HG02571 (cell line): ENCODE measurements at regions not wholly inside any gene's neighbourhood (a gene's known extent, or its start where the extent isn't known, plus 50 kb on each side); places are given as distances from the start of the nearest gene placed in this dataset.

Experiments used
- ATAC-seq: cut with Tn5 transposase; IDR thresholded peaks from one replicate; pipeline ENCODE4 v1.9.1; 2021; ENCODE audit warnings: mild to moderate bottlenecking, moderate library complexity; ENCODE audit not compliant: unreplicated experiment

- ATAC-seq: no peak
These were observed 2003.0 kb upstream of the LRRTM1 start for GRCh38 chr2:82307511-82307910.

GRCh38 chr2:82301506-82301905 is 1997.0 kb upstream of the LRRTM1 start:
- ATAC-seq: no peak

DNA sequence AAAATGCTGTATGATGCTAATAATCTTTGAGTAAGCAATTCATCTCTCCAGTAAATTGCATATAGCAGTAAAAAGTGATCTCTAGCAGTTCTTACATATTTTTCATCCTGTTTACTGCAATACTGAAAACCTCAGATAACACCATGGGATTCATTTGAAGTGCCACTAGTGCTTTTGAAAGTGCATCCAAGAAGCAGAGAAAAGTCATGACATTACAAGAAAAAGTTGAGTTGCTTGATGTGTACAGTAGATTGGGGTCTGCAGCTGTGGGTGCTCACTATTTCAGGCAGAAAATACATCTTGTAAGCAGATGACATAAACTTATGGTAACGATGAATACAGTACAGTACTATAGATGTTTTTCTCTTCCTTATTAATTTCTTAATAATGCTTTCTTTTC is 1984.9 kb upstream of the LRRTM1 start:
- ATAC-seq: no peak

DNA sequence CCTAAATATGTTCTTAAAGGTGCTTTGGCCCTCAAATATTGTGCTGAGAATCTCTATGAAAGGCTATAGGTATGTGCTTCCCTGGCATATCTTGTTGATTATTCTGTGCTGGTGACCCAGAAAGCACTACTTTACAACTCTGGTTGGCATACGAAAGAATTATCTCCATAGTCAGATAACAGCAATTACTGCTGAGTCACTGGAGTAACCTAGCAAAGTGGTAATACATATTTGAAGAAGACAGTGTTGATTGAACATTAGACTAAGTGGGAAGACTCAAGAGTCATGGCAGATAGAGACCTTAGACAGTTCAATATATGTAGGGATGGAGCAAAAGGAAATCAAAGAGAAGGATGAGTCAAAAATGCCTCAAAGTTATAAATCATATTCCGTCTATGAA is 1978.5 kb upstream of the LRRTM1 start:
- ATAC-seq: no peak

DNA sequence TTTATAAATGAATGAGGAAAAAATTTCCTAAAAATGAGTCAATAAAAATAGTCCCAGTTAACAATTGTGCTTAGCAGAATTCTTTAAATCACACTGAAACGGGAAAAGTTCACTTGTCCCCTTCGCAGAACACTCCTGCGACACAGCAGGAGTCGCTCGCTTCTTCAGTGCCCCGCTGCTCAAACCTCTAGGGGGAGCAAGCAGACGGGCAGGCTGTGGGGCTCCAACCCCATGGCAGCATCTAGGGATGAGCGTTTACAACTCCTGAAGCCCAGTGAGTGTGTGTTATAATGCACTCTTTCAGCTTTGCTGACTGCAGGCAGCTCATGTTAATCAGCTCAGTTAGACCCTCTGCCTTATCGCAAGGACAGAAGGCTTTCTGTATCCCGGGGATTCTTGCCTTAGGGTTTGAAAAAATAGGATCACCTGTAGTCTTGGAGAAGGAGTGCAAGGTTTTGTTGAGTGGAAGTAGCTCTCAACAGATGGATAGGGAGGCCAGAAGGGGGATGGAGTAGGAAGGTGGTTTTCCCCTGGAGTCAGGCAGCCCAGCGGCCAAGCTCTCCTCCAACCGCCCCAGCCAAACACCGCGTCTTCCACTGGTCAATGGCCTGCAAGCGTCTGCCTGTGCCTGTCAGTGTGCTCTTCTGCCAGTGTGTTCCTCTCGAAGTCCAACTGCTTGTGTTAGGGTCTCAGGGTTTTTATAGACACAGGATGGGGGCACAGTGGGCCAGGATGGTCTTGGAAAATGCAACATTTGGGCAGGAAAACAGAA is 1977.7 kb upstream of the LRRTM1 start:
- ATAC-seq: no peak

- ATAC-seq: no peak
These were observed 1974.8 kb upstream of the LRRTM1 start for GRCh38 chr2:82279367-82279766.

DNA sequence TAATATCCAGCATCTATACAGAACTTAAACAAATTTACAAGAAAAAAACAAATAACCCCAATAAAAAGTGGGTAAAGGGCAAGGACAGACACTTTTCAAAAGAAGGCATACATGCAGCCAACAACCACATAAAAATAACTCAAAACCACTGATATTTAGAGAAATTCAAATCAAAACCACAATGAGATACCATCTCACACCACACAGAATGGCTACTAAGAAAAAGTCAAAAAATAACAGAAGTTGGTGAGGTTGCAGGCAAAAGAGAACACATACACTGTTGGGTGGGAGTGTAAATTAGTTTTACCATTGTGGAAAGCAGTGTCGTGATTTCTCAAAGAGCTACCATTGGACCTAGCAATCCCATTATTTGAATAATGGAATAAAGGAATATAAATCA is 1973.9 kb upstream of the LRRTM1 start:
- no peak for ATAC-seq

DNA sequence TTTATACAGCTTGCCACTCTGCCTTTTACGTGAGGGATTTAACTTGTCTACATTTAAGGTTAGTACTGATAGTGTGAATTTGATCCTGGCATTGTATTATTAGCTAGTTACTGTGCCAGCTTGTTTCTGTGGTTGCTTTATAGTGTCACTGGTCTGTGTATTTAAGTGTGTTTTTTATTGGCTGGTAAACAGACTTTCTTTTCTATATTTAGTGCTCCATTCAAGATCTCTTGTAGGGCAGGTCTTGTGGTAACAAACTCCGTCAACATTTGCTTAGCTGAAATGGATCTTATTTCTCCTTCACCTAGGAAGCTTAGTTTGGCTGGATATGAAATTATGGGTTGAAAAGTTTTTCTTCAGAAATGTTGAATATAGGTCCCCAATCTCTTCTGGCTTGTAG is 1971.0 kb upstream of the LRRTM1 start:
- ATAC-seq: no peak

DNA sequence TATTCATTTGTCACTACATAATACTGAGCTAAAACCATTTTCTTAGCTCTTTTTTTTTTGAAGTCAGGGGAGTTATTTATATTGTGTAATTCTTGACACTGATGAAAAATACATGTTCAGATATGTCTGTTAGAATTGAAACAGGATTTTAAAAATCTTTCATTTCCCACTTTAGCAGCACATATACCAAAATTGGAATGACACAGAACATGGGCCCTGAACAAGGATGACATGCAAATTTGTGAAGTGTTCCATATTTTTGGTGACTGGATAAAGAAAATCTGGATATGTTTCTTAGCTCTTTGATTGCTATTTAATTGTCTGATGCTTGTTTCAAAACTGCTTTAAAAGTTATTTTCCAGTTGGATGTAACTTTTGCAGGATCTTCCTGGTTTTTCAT is 1963.9 kb upstream of the LRRTM1 start:
- ATAC-seq: no peak

DNA sequence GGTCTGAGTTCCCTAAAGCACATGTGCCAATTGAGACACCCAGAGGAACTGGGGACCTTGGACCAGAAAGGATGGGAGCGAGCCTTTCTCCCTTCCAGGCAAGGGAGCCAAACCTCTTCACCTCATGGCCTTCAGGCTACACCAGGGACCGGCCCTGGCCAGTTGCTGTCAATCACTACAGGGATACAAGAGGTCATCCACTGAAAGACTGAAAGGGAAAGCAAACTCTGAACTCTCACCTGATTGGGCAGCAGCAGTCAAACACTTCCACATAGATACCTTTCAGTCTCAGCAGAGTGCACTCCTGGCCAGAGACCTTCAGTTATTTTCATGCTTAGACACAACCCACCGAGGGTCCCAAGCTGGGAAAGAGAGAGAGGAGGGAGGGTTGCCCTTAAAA is 1956.0 kb upstream of the LRRTM1 start:
- no peak for ATAC-seq

- no peak for ATAC-seq
These were observed 1955.0 kb upstream of the LRRTM1 start for GRCh38 chr2:82259551-82259950.

DNA sequence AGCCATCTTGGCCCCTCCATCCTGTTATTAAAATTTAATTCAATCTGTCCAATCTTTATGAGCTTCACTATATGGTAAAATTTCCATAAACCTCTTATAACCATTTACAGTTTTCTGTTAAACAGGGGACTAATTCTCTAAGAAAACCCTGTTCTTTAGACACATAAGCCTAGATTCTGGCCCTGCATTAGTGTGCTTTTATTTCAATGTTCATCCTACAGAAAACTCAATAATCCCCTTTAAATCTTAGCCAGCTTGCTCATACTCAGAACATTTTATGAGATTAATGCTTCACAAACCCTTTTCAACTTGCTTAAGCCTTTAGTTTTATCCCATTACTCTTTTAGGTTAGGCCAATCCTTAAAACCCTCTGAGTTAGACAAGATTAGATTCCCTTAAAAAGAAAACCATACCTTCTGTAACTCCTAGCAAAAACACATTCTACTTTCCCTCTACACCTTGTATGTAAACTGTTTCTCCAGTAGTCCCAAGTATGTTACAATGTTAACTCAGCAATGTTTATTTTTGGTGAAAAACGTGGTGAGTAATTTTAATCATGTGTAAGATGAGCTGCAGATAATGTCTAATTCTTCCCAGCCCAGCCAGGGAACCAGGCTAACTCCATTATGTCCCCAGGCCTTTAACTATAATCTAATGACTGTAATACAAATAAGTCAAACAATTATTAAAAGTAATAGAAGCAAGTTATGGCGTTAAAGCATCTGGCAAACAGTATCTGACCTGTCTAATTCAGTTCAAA is 1953.4 kb upstream of the LRRTM1 start:
- no peak for ATAC-seq

DNA sequence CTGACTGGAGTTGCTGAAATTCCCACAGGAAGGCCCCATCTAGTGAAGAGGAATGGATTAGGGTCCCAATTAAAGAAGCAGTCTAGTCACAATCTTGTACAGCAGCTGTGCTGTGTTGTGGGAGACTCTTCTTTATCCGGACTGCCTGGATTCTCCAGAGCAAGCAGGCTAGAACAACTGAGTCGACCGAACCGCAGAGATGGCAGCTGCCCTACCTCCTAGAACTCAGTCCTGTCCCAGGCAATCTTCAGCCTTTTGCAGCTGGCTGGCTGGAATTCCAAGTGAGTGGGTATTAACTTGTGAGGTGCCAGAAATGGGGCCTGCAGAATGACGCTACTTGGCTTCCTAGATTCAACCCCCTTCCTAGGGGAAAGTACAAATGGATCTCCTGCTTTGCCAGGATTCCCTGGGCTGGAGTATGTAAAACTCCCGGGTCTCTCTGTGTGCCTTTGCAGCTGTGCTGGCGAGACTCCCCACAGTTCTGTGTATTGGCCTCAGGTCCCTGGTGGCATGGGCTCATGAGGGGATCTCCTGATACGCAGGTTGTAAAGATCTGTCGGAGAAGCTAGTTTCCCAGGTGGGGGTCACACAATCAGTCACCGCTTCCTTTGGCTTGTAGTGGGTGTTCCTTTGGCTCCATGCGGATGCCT is 1952.6 kb upstream of the LRRTM1 start:
- no peak for ATAC-seq

DNA sequence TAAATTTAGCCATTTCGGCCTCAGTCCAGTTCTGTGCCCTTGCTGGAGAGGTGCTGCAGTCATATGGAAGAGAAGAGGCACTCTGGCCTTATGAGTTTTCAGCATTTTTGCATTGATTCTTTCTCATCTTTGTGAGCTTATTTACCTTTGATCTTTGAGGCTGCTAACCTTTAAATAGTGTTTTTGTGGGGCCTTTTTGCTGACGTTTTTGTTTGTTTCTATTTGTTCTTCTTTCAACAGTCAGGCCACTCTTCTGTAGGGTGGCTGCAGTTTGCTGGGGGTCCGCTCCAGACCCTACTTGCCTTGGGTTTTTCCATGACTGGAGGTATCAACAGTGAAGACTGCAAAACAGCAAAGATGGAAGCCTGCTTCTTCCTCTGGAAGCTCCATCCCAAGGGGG is 1951.7 kb upstream of the LRRTM1 start:
- ATAC-seq: no peak

- no peak for ATAC-seq
These were observed 1950.2 kb upstream of the LRRTM1 start for GRCh38 chr2:82254728-82255127.

- ATAC-seq: no peak
These were observed 1941.7 kb upstream of the LRRTM1 start for GRCh38 chr2:82246220-82246775.

DNA sequence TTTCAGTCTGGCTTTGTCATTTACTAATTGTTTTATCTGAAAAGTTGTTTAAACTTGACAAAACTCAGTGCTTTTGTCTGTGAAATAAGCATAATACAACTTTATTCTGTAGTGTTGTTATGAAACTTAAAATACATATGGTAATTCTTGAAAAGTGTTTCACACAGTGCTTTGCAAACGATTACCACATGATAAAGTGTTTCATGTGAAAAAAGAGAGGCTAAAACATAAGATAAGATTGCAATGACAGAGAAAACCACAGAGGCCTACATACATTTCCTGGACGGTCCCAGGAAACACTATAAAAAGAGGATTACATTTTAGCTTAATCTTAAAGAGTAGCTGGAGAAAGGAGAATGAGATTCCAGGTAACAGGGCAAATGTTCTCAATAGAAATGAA is 1934.6 kb upstream of the LRRTM1 start:
- ATAC-seq: no peak

GRCh38 chr2:82237994-82238662 is 1933.6 kb upstream of the LRRTM1 start:
- no peak for ATAC-seq

DNA sequence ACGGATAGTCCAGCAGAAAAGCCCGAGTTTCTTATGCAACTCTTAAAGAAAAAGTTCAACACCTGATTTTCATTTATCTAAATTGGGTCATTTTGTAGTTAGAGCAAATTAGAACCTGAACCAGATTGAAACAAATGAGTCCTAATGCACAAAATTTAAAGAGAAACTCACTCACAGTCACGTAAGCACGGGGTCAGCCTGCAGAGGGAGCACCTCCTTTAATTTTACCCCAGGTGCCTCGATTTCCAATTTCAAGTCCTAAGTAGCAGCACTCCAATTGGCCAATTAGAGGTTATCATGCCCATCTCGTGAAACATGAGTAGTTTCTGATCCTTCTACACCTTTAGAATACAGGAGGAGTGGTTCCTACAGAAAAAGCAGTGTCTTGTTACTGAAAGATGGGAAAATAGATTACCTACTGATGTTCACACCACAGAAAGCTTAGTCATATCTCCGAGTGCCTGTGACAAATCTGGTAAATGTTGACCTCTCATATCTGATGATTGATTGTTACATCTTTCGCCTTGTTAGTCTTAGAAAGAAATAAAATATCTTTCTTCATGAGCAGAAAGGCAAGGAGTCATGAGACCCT is 1929.8 kb upstream of the LRRTM1 start:
- ATAC-seq: no peak

DNA sequence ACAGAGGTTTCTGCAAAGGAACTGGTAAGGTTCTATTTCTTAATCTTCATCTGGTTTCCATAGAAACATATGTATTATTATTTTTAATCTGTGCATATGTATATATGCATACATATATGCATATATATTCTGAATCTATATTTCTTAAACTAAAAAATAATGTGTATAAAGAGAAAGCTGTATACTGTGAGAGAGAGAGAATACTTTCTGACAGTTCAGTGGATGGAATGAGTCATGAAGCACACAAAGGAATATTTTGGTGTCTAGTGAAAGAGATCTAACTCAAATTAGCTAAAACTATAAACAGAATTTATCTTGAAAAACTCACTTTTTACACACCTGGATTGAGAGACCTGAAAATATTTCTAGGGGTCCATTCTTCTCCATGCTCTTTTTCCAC is 1929.3 kb upstream of the LRRTM1 start:
- no peak for ATAC-seq

GRCh38 chr2:82230406-82230805 is 1925.9 kb upstream of the LRRTM1 start:
- ATAC-seq: no peak
